Stimulated activated CD8-positive, alpha-beta memory T cell treated with anti-CD3 and anti-CD28 coated beads, Interleukin-15, amount 100 ng/mL, for 48 hours (primary cell): ENCODE measurements at regions not wholly inside any gene's neighbourhood (a gene's known extent, or its start where the extent isn't known, plus 50 kb on each side); places are given as distances from the start of the nearest gene placed in this dataset.
"Not testable (repeated sequence)": the region's sequence is repeated elsewhere in the genome, so short reads cannot be mapped to it uniquely, and the experiment has no call there.

Experiments used
- DNase-seq, 2 donors: peaks; one replicate each; pipeline ENCODE4 v3.0.0-alpha.2; 2020; ENCODE audit warnings: low read depth in 2 of 2

DNA sequence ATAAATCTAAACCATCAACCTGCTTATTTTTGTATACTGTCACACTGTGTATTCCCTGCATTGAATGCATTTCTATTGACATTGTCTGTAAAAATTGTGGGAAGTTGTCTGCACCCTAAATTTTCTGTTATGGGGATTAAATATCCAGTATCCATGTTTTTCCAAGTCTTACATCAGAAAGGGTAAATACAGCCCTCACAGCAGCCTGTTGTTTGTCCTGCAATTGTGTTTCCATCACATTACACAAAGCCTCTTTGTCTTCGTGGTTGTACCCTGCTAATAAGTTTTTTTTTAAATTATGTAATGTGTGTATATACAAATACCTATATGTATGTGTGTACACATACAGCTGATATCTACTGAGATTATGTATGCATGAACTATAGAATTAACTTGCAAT lies 109.2 kb upstream of the PTPN20 start:
- not testable (repeated sequence) for DNase-seq

DNA sequence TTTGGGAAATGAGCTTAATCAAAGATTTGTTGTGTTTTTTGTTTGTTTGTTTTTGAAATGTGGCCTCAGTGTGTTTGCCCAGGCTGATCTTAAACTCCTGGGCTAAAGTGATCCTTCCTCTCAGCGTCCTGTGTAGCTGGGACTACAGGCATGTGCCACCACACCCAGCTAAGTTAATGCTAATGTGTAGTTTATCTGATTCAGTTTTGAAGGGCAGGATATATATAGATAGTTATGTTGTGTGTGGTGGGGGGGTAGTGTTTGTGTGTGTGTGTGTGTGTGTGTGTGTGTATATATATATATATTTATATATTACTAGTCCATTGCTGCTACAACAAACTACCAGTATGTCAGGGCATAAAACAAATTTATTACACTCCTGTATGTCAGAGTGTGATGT lies 108.1 kb upstream of the PTPN20 start:
- not testable (repeated sequence) for DNase-seq

DNA sequence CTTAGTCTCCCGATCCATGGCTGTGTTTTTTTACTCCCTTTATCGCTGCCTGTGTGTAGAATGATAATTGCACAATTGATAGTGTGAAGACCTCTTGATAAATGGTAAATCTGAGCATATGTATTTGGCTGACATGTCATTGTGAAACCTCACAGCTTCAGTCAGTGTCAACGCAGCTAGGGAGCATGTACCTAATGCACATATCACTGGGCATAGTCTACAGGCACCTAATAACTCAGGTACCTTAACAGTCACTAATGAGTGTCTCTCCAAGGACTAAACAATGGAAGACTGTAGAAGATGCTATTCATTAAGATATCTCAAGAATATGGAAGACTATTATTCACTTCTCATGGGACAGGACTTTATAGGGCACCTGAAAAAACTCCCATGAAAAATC lies 101.0 kb upstream of the PTPN20 start:
- DNase-seq: not testable (repeated sequence)

DNA sequence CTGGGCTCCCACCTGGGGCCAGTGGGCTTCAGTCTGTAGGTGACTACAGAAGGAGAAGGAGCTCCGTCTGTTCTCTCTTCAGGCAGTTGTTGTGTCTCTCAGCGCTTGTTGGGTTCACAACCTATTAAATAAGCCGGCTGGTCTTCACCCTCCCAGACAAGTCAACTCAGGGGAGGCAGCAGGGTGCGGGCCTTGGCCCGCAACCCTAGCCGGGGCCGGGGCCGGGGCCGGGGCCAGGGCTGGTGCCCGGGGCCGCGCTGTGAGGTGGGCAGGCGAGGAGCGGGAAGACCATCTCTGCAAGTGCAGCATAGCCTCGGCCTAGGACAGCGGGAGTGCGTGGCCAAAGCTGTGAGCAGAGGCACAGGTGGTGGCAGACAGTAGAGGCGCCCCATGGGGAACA lies 95.1 kb upstream of the PTPN20 start:
- DNase-seq: not testable (repeated sequence)

DNA sequence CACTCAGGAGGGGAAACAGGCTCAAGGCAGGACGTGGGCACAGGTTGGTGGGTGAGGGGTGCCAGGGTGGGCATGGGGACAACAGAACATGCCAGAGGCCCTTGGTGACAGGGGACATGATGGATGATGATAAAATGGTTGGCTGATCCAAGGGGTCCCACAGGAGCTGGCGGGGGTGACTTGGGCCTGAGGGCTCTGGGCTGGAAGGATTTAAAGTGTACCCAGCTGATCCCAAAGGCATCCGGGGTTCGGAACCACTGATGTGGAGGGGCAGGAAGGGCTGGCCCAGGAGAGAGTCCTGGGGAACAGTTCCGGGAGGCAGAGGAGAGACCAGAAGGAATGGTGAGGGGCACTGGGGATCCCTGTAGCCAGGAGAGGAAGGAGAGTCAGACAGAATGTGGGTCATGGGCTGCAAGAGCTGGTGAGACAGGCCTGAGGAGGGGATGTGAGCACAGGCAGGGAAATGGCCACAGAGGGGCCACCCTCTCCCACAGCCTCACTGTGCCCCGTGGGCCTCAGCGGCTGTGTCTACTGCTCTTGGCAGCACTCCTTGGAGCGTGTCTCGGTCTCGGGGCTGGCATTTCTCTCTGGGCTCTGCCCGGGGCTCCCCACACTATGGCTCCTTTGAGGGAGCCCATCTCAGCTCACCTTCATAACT lies 70.7 kb upstream of the PTPN20 start:
- DNase-seq: not testable (repeated sequence)

DNA sequence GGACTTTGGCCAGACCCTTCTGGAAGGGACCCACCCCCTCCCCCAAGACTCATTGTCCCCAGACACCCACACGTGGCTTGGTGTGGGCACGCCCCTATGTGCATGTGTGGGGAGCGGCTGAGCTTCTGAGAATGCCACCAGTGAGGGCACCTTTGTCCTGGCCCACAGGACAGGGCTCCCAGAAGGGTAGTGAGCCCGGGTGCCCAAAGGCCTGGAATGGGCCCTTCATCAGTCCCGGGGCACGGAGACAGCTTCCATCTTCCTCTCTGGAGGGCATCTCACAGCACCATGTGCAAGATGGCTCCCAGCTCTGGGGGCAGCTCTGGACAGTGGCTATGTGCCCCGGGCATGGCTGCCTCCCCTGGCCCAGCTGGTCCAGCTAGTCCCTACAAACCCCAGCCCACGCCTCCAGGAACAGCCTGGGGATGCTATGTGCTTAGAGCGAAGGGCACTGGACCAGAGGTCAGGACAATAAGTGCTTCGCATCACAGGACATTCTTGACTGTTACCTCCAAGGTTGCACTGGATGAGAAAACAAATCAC lies 70.1 kb upstream of the PTPN20 start:
- DNase-seq: not testable (repeated sequence)

DNA sequence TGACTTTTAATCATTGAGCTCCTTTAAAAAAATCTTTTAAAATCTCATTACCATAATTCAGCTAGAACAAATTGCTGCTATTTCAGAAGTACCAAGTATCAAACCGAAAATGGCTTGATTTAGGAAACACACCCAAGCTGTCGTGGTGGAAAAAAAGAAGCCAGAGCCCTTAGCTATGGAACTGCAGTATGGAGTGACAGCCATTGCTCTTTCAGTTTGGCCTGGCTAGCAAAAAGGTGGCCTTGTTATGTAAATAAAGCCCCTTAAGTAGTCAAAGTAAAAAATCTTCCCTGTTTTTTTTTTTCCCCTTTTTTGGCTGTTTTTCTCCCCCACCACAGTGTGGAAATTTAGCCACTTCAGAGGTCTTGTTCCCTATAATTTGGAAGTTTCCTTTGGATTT lies 66.0 kb upstream of the PTPN20 start:
- DNase-seq: not testable (repeated sequence)

DNA sequence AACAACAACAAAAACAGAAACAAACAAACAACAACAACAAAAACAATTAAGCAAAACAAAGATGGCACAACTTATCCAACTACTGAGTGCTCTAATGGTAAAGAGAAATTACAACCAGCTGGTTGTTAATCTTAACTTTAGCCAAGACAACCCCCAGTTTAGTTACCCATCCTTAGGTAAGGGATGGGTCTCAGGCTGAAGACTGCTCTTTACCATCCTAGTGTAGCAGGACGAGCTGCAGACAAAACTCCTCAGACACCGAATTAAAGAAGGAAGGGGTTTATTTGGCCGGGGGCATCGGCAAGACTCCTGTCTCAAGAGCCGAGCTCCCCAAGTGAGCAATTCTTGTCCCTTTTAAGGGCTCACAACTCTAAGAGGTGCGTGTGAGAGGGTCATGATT lies 65.6 kb upstream of the PTPN20 start:
- not testable (repeated sequence) for DNase-seq

DNA sequence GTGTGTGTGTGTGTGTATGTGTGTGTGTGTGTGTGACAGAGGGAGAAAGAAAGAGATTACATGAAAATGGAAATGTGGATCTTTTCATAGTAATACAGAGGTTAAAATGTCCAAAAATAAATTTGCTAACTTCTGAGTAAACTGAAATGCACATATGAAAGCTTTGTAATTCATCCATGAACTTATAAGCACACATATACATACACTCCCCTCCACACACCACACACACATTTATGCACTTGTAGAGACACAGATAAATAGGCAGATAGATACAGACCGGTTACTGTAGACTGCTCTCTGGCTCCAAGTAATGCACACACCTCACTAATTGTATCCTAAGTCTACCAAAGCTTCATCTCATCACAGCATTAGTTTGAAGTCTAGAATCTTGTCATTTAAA lies 50.5 kb upstream of the PTPN20 start:
- DNase-seq: not testable (repeated sequence)
